Muscle layer of duodenum (tissue), 2 donors: ENCODE measurements at regions not wholly inside any gene's neighbourhood (a gene's known extent, or its start where the extent isn't known, plus 50 kb on each side); places are given as distances from the start of the nearest gene placed in this dataset.
A peak's percentile ranks its signal among the peaks of the same experiment; 100 is the strongest.
"Not testable (repeated sequence)": the region's sequence is repeated elsewhere in the genome, so short reads cannot be mapped to it uniquely, and the experiment has no call there.

Experiments used
- H3K27ac ChIP-seq: one replicate; pipeline ENCODE4 v1.7.0; 2013; ENCODE audit warnings: mild to moderate bottlenecking, low read length
- H3K27me3 ChIP-seq: one replicate; pipeline ENCODE4 v1.7.0; 2013; ENCODE audit warnings: low read depth, mild to moderate bottlenecking, control low read depth, low read length
- H3K36me3 ChIP-seq, 2 donors: one replicate each; pipeline ENCODE4 v1.7.0; 2013; ENCODE audit warnings: low read length in 2 of 2, control low read depth in 1 of 2, mild to moderate bottlenecking in 1 of 2; ENCODE audit not compliant: insufficient read depth in 2 of 2, control insufficient read depth in 1 of 2
- H3K4me1 ChIP-seq, 2 donors: one replicate each; pipeline ENCODE4 v1.7.0; 2013; ENCODE audit warnings: low read length in 2 of 2, mild to moderate bottlenecking in 2 of 2, control low read depth in 1 of 2, moderate library complexity in 1 of 2; ENCODE audit not compliant: insufficient read depth in 2 of 2, control insufficient read depth in 1 of 2
- H3K4me3 ChIP-seq, 2 donors: one replicate each; pipeline ENCODE4 v1.7.0; 2013; ENCODE audit warnings: low read length in 2 of 2, low read depth in 1 of 2, mild to moderate bottlenecking in 1 of 2
- H3K9me3 ChIP-seq, 2 donors: one replicate each; pipeline ENCODE4 v1.7.0; 2013; ENCODE audit warnings: low read length in 2 of 2, control low read depth in 1 of 2, mild to moderate bottlenecking in 1 of 2; ENCODE audit not compliant: control insufficient read depth in 1 of 2
- donor health status: healthy.

GRCh38 chr3:197459571-197459970, 96.2 kb downstream of the BDH1 start:
- H3K4me1 ChIP-seq, H3K36me3 ChIP-seq, H3K27me3 ChIP-seq, H3K4me3 ChIP-seq, H3K9me3 ChIP-seq, H3K27ac ChIP-seq: not testable (repeated sequence)

GRCh38 chr3:197458906-197459470, 96.8 kb downstream of the BDH1 start:
- no peaks in the 10 kb centered on the region for H3K27me3 ChIP-seq
- H3K9me3 ChIP-seq = no peaks in the 10 kb centered on the region
- H3K4me3 ChIP-seq = no peak overlapping the region
- no peak overlapping the region for H3K27ac ChIP-seq
- H3K4me1 ChIP-seq = no peaks in the 10 kb centered on the region
- H3K36me3 ChIP-seq = no peaks in the 10 kb centered on the region

GRCh38 chr3:197458179-197458707, 97.5 kb downstream of the BDH1 start:
- Histone ChIP-seq H3K27me3 (no peaks in the 10 kb centered on the region), H3K9me3 (no peaks in the 10 kb centered on the region), H3K4me1 (no peaks in the 10 kb centered on the region), H3K4me3 (no peak overlapping the region), H3K36me3 (no peaks in the 10 kb centered on the region), H3K27ac (no peak overlapping the region)

- Histone ChIP-seq H3K27ac (peak overlapping the region; percentile 74), H3K27me3 (no peaks in the 10 kb centered on the region), H3K4me1 (no peaks in the 10 kb centered on the region), H3K4me3 (peak overlapping the region; percentile 61 to 70), H3K36me3 (no peaks in the 10 kb centered on the region), H3K9me3 (no peaks in the 10 kb centered on the region)
Measured at GRCh38 chr3:197456261-197457091, 99.3 kb downstream of the BDH1 start.

- not testable (repeated sequence) for H3K4me1 ChIP-seq, H3K27me3 ChIP-seq, H3K4me3 ChIP-seq, H3K9me3 ChIP-seq, H3K36me3 ChIP-seq, H3K27ac ChIP-seq
Measured at GRCh38 chr3:197454841-197455240, 100.9 kb downstream of the BDH1 start.

- H3K27me3 ChIP-seq = no peaks in the 10 kb centered on the region
- no peaks in the 10 kb centered on the region for H3K36me3 ChIP-seq
- no peak overlapping the region for H3K27ac ChIP-seq
- no peaks in the 10 kb centered on the region for H3K9me3 ChIP-seq
- no peak overlapping the region for H3K4me3 ChIP-seq
- H3K4me1 ChIP-seq = no peaks in the 10 kb centered on the region
Measured at GRCh38 chr3:197454014-197454413, 101.8 kb downstream of the BDH1 start.

- H3K36me3 ChIP-seq = no peaks in the 10 kb centered on the region
- H3K9me3 ChIP-seq = no peaks in the 10 kb centered on the region
- H3K27me3 ChIP-seq = no peaks in the 10 kb centered on the region
Measured at GRCh38 chr3:197450810-197451209, 105.0 kb downstream of the BDH1 start.

GRCh38 chr3:197450308-197450707, 105.5 kb downstream of the BDH1 start:
- no peaks in the 10 kb centered on the region for H3K9me3 ChIP-seq
- no peaks in the 10 kb centered on the region for H3K27me3 ChIP-seq
- H3K4me1 ChIP-seq = no peaks in the 10 kb centered on the region
- no peaks in the 10 kb centered on the region for H3K36me3 ChIP-seq
- H3K27ac ChIP-seq = no peak overlapping the region
- no peak overlapping the region for H3K4me3 ChIP-seq

More at GRCh38 chr3:197450810-197451209, 105.0 kb downstream of the BDH1 start:
- Histone ChIP-seq H3K4me1 (no peaks in the 10 kb centered on the region), H3K27ac (no peak overlapping the region), H3K4me3 (no peak overlapping the region)

- H3K4me3 ChIP-seq, H3K27me3 ChIP-seq, H3K9me3 ChIP-seq, H3K27ac ChIP-seq, H3K4me1 ChIP-seq, H3K36me3 ChIP-seq: not testable (repeated sequence)
Measured at GRCh38 chr3:197449181-197449580, 106.6 kb downstream of the BDH1 start.

GRCh38 chr3:197447781-197448180, 108.0 kb downstream of the BDH1 start:
- not testable (repeated sequence) for H3K36me3 ChIP-seq, H3K4me1 ChIP-seq, H3K4me3 ChIP-seq, H3K27me3 ChIP-seq, H3K27ac ChIP-seq, H3K9me3 ChIP-seq

- no peaks in the 10 kb centered on the region for H3K9me3 ChIP-seq
- H3K4me1 ChIP-seq = no peaks in the 10 kb centered on the region
- H3K27ac ChIP-seq = no peak overlapping the region
- no peaks in the 10 kb centered on the region for H3K27me3 ChIP-seq
- no peak overlapping the region for H3K4me3 ChIP-seq
- no peaks in the 10 kb centered on the region for H3K36me3 ChIP-seq
Measured at GRCh38 chr3:197447057-197447456, 108.7 kb downstream of the BDH1 start.

GRCh38 chr3:197446700-197447056, 109.1 kb downstream of the BDH1 start:
- Histone ChIP-seq H3K36me3 (no peaks in the 10 kb centered on the region), H3K9me3 (no peaks in the 10 kb centered on the region), H3K4me1 (no peaks in the 10 kb centered on the region), H3K27ac (no peak overlapping the region), H3K4me3 (no peak overlapping the region), H3K27me3 (no peaks in the 10 kb centered on the region)
